Inflammatory macrophage treated with lipopolysaccharide for 1 hour (primary cell): ENCODE measurements at regions not wholly inside any gene's neighbourhood (a gene's known extent, or its start where the extent isn't known, plus 50 kb on each side); places are given as distances from the start of the nearest gene placed in this dataset.
"Not testable (repeated sequence)": the region's sequence is repeated elsewhere in the genome, so short reads cannot be mapped to it uniquely, and the experiment has no call there.

Experiments
- DNase-seq, 2 donors: peaks; one replicate each; pipeline ENCODE4 v3.0.0-alpha.2; 2020 to 2022

DNA sequence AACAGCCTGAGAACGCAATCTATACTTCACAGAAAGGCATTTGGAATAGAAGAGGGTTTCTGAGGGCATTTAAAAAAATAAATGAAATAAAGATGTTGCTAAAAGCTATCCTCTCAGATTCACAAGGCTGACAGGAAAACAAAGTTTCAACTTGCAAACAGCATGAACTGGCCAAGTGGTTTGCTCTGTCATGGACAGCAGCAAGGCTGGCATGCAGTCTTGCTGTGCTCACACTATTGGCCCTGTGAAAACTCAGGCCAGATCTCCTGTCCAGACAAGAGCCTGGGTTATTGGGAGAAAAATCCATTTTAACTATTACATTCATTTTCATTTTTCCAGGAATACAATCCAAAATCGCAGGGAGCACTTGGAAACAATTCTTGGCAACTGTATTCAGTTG, 506.2 kb upstream of the SLC35B3 start:
- no peak for DNase-seq

DNA sequence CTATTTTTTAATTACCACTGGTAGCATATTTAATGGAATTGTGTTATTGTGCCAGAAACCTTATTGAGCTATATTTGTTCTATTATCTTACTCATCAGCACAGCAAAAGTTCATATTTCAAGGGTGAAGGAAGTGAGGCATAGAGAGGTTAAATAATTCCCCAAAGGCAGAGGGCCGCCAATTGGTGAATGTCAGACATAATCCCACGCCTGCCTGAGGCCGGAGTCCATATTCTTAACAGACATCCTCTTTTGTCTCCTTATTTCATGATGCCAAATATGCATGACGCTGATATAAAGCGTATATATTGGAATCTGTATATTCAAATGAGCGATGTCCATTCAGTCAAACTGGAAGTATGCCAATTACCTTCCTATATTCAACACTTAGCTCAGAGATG, 505.0 kb upstream of the SLC35B3 start:
- no peak for DNase-seq

DNA sequence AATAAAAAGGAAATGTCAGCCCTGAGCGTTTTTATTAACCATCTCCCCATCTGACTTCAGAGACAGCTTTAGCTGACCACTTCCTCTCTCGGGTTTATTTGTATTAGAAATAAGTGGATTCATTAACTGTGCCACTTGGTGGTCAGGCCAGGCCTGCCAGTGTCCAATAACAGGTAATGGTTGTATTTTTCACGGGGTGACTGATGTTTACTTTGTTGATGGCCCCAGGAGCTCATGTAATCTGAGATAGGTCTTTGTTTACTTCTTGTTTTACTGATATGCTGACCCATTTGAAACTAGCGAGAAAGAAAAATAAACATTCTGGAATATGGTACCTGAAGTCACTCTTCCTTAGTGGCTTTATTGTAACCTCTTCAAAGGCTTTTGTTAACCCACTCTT, 504.3 kb upstream of the SLC35B3 start:
- DNase-seq: no peak

DNA sequence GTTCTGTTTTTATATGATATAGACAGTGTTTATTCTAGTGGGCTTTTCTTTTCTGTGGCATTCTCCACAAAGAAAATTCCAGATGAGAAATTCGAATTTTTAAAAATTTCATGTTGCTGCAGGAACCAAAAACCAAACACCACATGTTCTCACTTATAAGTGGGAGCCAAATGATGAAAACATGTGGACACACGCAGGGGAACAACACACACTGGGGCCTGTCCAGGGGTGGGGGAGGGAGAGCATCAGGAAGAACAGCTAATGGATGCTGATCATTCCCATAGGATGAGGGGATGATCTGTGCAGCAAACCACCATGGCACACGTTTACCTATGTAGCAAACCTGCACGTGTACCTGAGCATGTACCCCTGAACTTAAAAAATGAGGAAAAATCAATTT, 499.0 kb upstream of the SLC35B3 start:
- DNase-seq: no peak

DNA sequence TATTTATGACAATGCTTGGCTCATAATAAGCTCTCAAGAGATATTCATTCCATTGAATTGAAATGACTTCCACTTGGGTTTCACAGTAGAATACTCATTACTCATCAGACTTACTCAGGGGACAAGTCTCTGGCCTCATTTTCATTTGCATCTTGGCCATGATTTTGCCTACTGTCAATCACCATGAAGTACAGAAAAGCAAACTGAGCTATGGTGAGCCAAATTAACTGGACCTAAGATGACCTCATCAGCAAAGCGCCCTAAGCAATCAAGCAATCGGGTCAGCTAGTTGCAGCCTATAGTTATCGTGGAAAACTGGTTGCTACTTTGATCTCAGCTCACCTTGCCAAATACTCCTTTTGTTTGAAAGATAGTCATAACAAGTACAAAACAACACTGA, 494.7 kb upstream of the SLC35B3 start:
- no peak for DNase-seq

DNA sequence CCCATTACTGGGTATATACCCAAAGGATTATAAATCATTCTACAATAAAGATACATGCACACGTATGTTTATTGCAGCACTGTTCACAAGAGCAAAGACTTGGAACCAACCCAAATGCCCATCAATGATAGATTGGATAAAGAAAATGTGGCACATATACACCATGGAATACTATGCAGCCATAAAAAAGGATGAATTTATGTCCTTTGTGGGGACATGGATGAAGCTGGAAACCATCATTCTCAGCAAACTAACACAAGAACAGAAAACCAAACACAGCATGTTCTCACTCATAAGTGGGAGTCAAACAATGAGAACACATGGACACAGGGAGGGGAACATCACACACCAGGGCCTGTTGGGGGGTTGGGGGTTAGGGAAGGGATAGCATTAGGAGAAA, 484.9 kb upstream of the SLC35B3 start:
- DNase-seq: not testable (repeated sequence)

DNA sequence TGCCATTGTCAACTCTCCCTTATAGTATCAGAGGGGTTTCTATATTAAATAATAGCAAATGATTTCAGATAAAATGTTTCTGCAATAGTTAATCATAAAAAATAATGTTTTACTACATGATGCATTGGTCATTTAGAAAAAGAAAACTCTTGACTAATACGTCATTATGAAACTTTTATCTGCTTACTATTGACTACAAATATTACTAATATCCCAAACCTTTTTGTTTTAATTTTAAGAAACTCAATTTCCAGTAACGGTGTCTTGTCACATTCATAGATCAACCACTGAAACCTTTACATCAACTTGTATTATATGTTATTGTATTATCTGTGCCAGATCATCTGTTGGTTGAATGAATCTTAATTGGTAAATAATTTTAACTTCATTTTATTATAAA, 482.9 kb upstream of the SLC35B3 start:
- no peak for DNase-seq

DNA sequence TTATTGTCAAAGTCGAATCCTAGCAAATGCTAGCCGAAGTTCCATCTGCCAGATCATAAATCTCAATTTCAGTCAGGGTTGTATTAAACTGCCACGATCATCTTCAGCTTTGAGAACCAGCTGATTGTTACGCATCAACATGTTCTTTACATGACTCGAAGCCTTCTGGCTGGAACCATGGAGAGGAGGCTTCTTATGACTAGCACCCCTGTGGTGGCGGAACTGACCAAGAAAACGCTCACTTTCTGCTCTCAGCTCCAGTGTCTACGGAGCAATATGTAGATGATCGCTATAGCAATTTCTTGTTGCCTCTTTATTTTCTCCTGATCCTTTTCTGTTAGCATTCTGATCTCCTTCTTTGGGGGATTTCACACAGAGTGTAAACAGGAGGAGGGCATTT, 479.4 kb upstream of the SLC35B3 start:
- no peak for DNase-seq

DNA sequence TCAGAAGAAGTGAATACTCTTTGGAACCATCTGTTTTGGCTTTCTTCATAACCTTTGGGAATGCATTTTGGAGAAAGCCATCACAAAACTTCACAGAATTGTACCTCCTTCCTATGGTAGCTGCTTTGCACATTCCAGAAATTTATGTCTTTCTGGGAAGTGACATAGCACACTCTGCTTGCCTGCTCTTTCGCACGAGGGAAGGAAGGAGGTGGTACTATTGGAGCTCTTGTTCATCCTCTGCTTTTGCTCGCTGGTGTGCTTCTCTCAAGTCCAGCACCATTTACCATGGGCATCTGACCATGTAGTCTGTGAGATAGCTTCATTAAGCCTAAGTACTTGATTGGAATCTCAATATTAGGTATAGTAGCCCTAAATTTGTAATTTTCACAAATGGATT, 473.3 kb upstream of the SLC35B3 start:
- no peak for DNase-seq

DNA sequence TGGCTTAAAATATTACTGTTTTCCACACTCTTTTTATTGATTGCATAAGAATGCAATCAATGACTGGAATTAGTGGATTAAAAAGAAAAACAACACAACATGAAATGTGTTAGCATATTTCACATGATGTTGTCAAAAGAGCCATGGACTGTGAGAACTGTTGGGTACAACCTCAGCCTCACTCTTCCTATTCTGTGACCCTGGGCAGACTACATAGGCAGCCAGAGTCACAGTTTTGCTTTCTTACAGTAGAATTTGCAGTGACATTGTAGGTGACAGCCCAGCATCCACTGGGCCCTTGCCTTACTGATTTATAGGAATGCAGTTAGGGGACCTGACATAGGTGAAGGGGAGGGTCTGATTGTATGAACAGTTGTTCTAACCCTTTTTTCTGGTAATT, 471.4 kb upstream of the SLC35B3 start:
- DNase-seq: no peak

DNA sequence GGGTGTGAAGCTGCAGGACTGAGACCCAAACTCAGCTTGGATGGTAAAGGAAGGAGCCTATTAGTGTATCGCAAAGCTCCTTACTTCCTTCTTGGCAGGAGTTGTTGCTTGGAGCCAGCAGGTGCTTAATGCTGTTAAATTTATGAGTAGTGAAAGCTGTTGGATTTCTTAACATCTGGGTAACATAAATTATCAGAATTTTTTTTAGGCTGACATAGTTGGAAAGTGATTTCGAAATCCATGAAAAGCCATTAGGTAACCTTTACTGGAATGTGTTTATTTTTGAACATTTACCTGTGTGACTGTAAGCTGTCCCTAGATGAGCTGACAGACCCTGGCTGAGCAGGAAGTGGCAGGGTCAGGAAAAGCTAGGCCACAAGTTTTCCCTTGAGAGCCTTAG, 470.4 kb upstream of the SLC35B3 start:
- no peak for DNase-seq

DNA sequence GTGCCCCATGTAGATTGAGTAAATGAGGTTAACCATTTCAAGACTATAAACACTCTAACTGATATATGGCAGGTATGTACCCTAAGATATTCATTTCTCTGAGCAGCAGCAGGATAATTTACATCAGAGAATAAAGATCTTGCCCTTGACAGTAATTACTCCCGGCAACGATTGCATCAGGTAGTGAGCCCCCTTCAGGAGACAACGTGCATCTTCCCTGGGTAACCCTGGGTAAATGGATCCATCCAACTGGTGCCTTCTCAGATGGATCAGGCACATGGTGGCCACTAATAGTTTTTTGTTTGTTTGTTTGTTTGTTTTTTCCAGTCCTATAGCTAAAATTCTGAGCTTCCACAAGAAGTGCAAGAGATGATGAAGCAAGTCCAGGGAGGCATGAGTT, 469.4 kb upstream of the SLC35B3 start:
- no peak for DNase-seq

DNA sequence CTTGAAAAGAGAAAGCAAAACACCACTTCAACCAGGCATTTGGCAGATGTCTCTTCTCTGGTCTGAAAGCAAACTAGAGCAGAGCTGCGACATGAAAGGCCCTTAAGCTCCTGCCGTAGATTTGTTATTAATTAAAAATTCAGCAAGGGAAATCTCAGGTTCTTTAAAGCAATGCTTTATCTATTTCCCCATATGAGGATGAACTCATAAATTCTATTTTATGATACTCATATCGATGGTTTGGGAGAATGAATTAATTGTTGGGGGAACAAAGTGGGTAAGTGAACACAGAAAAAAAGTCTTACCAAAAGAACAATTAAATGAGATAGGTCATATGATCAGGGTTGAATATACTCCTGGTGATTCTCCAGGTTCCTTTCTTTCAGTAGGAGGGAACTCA, 464.7 kb upstream of the SLC35B3 start:
- no peak for DNase-seq

DNA sequence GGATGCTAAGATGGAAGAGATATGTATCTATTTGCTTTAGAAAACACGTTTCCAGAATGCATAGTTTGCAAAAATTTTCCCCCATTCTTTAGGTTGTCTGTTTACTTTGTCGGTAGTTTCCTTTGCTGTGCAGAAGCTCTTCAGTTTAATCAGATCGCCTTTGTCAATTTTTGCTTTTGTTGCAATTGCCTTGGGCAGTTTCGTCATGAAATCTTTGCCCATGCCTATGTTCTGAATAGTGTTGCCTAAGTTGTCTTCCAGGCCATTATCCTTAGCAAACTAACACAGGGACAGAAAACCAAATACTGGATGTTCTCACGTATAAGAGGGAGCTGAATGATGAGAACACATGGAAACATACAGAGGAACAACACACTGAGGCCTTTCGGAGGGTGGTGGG, 454.2 kb upstream of the SLC35B3 start:
- no peak for DNase-seq

DNA sequence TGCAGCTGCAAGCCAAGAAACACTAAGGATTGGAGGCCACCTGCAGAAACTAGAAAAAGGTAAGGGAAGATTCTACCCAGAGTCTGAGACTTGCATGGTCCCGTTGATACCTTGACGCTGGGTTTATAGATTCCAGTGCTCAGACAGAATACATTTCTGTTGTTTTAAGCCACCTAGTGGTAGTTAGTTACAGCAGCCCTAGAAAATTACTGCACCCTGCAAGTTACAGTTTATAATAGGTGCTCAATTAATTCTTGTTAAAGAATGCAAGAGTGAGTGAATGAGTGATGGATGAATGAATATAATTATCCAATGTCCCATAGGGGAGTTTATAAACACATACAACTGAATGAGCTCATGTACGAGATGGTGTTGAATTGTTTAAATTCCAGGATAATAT, 453.1 kb upstream of the SLC35B3 start:
- DNase-seq: peak; percentile 8 to 28

DNA sequence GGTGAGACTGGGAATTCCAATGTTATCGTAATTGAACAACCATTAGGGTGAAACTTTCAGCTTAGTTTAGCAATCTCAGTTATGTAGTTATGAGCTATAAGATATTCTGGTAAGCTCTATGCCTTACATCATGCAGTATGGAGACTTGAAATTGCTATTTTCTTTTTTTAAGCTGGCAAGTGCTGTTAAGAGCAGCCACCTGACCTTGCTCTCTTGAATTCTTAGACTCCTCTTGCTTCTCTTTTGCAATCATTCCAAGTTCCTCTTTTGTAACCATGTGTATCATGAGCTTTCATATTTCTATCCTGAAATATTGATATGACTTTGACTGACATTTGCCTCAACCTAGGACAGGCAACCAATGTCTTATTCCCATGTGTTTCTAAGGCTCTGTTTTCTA, 446.3 kb upstream of the SLC35B3 start:
- DNase-seq: peak; percentile 52 to 76

DNA sequence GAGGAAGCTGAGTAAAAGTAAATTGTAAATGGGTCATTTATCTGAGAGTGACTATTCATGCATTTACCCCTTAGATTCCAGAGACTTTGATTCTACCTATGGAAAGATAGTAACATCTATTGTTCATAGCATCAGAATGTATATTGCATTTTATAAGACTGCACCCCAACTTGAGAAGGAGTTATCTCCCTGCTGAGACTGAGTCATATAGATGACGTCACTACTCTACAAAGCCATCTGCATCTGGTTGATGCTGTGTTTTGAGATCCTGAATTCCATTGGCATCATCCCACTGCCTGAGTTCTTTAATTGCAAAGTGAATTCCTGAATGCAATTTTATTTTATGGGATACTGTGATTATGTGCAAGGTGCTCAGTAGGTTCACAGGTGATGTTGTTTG, 444.0 kb upstream of the SLC35B3 start:
- DNase-seq: peak in 1 of 2 donors; percentile 13

DNA sequence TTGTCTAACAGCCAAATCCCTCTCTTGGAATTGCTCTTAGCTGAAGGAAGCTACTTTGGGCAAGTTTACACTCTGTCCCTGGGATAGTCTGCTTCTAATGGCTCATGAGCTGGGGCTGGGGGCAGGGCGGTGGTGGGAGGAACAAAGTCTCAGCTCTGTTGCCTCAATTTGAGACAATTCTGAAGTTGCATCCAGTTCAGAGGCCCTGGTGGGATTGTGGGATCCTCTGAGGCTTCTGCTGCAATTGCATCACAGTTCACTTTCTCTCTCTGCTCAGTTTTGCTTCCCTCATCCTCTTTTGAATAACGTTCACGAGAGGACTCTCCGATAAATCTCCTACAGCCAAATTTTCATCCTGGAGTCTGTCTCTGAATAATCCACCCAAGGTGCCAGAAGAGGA, 440.6 kb upstream of the SLC35B3 start:
- DNase-seq: peak in 1 of 2 donors; percentile 2

DNA sequence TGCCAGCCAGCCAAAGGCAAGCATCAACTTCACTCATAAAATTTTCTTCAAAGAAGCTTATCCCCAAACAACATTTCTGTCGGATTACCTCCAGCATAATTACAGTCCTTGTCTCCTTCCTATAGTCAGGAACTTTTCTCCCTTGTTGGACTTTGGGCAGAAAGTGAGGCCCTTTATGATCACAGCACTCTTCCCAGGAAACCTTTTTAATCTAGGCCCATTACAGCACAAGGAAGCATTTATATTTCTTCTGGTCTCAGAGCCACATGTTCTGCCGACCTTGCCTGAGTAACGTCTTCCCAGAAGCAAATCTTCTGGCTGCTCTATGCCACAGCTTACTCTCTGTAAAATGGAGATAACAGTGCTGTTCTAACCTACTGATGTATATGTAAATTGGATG, 437.2 kb upstream of the SLC35B3 start:
- DNase-seq: no peak

DNA sequence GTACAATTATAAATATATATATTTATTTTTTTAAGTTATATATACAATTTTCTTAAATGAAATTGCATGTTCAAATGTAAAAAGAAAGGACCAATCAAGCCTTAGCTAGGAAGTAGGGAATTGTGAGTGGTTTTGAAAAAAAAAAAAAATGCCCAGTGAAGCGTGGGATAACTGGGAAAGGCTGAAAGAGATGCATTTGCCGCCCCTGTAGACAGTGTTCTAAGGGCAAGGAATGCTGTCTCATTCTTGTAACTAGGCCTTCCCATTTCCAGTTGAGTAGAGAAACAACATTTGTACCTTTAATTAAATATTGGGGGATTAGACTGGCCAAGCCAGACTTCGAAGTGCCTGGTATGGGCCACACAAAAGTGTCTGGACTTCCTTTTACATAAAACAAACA, 430.1 kb upstream of the SLC35B3 start:
- DNase-seq: no peak

DNA sequence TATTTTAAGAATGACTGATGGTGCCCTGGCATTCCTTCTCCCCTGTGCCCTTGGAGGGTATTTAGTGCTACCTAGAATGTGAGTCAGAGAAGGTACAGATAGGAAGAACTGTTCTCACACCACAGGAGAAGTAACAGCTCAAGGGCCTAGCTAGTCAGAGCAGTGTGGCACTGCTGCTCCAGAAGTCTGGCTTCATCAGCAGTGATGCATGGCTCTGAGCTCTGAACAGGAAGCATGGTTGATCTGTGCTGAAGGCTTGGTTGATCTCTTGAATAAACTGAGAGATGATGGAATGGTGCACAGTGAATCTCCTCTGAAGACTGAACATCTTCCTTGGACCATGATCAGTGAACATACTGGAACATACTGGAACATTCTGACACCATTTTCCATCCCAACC, 425.3 kb upstream of the SLC35B3 start:
- no peak for DNase-seq

DNA sequence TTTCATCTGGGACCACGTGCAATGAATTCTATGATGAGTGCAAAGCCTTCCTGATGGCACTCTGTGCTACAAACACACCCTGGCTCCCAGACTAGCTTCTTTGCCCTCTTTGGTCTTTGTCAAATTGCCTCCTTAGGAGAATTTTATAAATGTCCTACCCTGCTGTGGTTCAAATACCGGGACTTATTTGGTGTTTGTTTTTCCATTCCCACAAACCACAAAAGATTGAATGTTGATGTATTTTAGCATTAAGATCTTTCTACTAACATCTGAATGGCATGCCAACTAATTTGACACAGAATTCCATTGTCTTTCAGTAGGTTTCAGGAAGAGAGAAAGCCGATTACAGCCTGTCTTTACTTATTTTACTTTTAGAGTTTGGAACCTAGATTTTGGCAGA, 424.2 kb upstream of the SLC35B3 start:
- no peak for DNase-seq

DNA sequence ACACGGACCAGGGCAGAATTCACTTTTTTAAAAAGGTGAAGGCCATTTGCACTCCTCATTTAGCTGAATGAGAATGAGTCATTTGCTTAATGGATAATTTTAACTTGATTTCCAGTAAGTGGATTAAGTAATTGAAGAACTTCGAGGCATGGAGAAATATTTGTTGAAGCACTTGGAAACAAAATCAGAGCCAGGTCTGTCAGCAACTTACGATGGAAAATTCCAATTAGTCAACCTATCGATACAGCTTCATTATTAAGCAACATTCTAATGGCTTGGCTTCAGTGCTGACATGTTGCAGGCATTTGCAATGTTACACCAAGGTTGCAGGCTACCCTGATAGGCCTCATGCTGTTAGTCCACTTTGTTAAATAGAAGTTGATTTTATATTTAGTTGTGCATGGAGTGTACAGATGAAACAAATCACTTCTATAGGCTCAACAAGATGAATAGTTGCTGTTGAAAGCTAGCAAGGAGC, 423.5 kb upstream of the SLC35B3 start:
- DNase-seq: no peak

DNA sequence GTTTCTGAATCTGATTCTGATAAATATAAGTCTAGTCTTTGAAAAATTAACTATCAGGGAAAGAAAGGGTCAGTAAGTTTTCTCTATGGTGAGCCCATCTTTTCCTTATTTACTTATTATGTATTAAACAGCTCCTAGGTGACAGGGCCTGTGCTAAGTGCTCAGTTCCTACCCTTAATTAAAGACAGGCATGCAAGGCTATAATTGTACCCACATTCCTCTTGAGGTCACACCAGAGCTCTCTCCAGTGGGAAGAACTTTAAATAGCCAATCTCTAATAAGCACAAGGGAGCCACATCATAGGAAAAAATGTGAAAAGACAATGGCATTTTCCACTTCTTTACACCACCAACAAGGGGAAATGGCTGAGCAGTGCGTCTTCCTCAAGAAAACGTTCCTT, 421.8 kb upstream of the SLC35B3 start:
- DNase-seq: no peak

DNA sequence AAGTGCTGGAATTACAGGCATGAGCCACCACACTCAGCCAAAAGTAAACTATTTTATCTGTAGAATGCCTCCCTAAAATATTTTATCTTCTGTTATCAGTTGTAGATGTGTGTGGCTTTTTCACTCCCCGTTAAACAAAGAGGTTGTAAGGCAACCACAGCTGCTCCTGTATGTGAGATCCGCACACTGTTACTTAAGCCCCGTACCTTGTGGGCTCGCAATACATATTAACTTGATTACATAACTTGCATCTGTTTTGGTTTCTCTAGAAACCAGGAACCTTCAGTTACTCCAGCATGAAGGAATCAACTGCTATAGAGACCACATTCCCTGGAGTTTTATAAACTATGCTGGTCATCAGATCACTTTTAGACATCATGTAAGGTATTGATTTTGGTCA, 420.1 kb upstream of the SLC35B3 start:
- DNase-seq: no peak

DNA sequence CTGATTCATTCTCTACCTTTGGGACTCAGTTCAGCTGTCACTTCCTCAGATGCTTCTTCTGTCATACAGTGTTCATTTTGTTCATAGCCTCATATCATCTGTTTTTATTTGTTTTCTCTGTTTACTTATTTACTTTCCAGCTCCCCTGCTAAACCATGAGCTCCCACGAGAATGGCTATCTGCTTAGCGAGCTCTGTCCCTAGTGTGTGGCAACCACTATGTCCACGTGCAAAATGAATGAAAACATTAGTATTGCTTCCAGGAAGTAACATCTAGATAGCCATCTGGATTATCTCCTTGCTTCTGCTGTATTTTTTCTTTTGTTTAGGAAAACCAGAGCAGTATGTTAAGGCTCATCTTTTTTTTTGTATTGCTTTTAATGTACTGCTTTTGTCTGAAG, 417.0 kb upstream of the SLC35B3 start:
- no peak for DNase-seq
